GM23338 (cell line): ENCODE measurements at regions not wholly inside any gene's neighbourhood (a gene's known extent, or its start where the extent isn't known, plus 50 kb on each side); places are given as distances from the start of the nearest gene placed in this dataset.

Experiments used
- ATAC-seq: fragments of 200-7000 bp; cut with Tn5 transposase; 3 replicates; pipeline ENCODE4 v1.9.1; 2020
- DNase-seq: peaks from one replicate; pipeline ENCODE4 v3.0.0-alpha.2; 2015; ENCODE audit warnings: low spot score
- H2AFZ ChIP-seq: fragments of 200-600 bp; sonication (generic); 2 replicates; pipeline ENCODE4 v1.8.0; 2016; ENCODE audit warnings: antibody characterized with exemption, mild to moderate bottlenecking, moderate library complexity
- H3F3A ChIP-seq: fragments of 200-600 bp; sonication (generic); replicated peaks from 2 replicates; pipeline ENCODE4 v1.8.0; 2017; ENCODE audit warnings: antibody characterized with exemption, mixed run types, low read depth
- H3K27ac ChIP-seq: fragments of 200-600 bp; sonication (generic); 2 replicates; pipeline ENCODE4 v1.6.1; 2016; ENCODE audit warnings: low read depth
- H3K27me3 ChIP-seq: fragments of 200-600 bp; sonication (generic); 2 replicates; pipeline ENCODE4 v1.8.0; 2016; ENCODE audit warnings: mild to moderate bottlenecking, mixed run types, moderate library complexity; ENCODE audit not compliant: insufficient read depth
- H3K36me3 ChIP-seq: fragments of 200-600 bp; sonication (generic); 2 replicates; pipeline ENCODE4 v1.8.0; 2016; ENCODE audit warnings: mild to moderate bottlenecking; ENCODE audit not compliant: insufficient read depth
- H3K4me1 ChIP-seq: fragments of 200-600 bp; sonication (generic); 2 replicates; pipeline ENCODE4 v1.8.0; 2016; ENCODE audit warnings: mild to moderate bottlenecking, moderate library complexity; ENCODE audit not compliant: insufficient read depth
- H3K4me2 ChIP-seq: fragments of 200-600 bp; sonication (generic); 2 replicates; pipeline ENCODE4 v1.7.1; 2017; ENCODE audit warnings: mixed run types
- H3K4me3 ChIP-seq: fragments of 200-600 bp; sonication (generic); 2 replicates; pipeline ENCODE4 v1.6.1; 2016; ENCODE audit warnings: mixed run types
- H3K79me2 ChIP-seq: fragments of 200-600 bp; sonication (generic); replicated peaks from 2 replicates; pipeline ENCODE4 v1.8.0; 2017; ENCODE audit warnings: mild to moderate bottlenecking; ENCODE audit not compliant: insufficient read depth
- H3K9me2 ChIP-seq: fragments of 200-600 bp; sonication (generic); 2 replicates; pipeline ENCODE4 v1.8.0; 2017; ENCODE audit not compliant: insufficient read depth
- H4K20me1 ChIP-seq: fragments of 200-600 bp; sonication (generic); replicated peaks from 2 replicates; pipeline ENCODE4 v1.8.0; 2017; ENCODE audit warnings: mild to moderate bottlenecking; ENCODE audit not compliant: insufficient read depth
- H3K27ac Mint-ChIP-seq: 2 replicates; pipeline ENCODE4 v1.8.0; 2020; ENCODE audit warnings: inconsistent platforms, mild to moderate bottlenecking, moderate library complexity, mixed read lengths
- H3K27me3 Mint-ChIP-seq: 3 replicates; pipeline ENCODE4 v1.8.0; 2022; ENCODE audit warnings: low read depth, mild to moderate bottlenecking, moderate library complexity, mixed read lengths, inconsistent platforms; ENCODE audit not compliant: insufficient read depth, poor library complexity
- H3K36me3 Mint-ChIP-seq: 3 replicates; pipeline ENCODE4 v1.8.0; 2021; ENCODE audit warnings: low read depth, mild to moderate bottlenecking, inconsistent platforms, moderate library complexity, mixed read lengths
- H3K4me1 Mint-ChIP-seq: 3 replicates; pipeline ENCODE4 v1.8.0; 2020; ENCODE audit warnings: mild to moderate bottlenecking, inconsistent platforms, mixed read lengths
- H3K4me3 Mint-ChIP-seq: 3 replicates; pipeline ENCODE4 v1.8.0; 2021; ENCODE audit warnings: moderate library complexity, mild to moderate bottlenecking, inconsistent platforms, mixed read lengths
- H3K9me3 Mint-ChIP-seq: 3 replicates; pipeline ENCODE4 v1.8.0; 2020; ENCODE audit warnings: moderate library complexity, mild to moderate bottlenecking, inconsistent platforms, mixed read lengths
- CREB1 ChIP-seq: fragments of 250-450 bp; sonication (Bioruptor Pico); IDR thresholded peaks from 2 replicates; pipeline ENCODE4 v1.5.0; 2020; ENCODE audit warnings: low read depth, mild to moderate bottlenecking, moderate library complexity
- CTCF ChIP-seq, 2 experiments: fragments of 200-600 bp in 1 of 2; sonication (generic) in 1 of 2; conservative IDR thresholded peaks; 2 replicates each; pipeline versions ENCODE4 v1.5.1 to v1.6.1; 2016 to 2017; ENCODE audit warnings: antibody characterized with exemption in 2 of 2, low read depth in 2 of 2, mild to moderate bottlenecking in 2 of 2, moderate library complexity in 1 of 2
- ETS1 ChIP-seq: IDR thresholded peaks from 2 replicates; pipeline ENCODE4 v1.6.1; 2016; ENCODE audit warnings: antibody characterized with exemption
- EZH2phosphoT487 ChIP-seq: fragments of 200-600 bp; sonication (generic); IDR thresholded peaks from one replicate; pipeline ENCODE4 v1.8.1; 2018; ENCODE audit warnings: antibody characterized with exemption; ENCODE audit not compliant: unreplicated experiment
- JUNB ChIP-seq: IDR thresholded peaks from one replicate; pipeline ENCODE4 v1.6.1; 2016; ENCODE audit warnings: antibody characterized with exemption; ENCODE audit not compliant: unreplicated experiment
- NANOG ChIP-seq: IDR thresholded peaks from 2 replicates; pipeline ENCODE4 v1.6.1; 2016; ENCODE audit warnings: antibody characterized with exemption, borderline replicate concordance
- POLR2AphosphoS5 ChIP-seq: IDR thresholded peaks from 2 replicates; pipeline ENCODE4 v1.6.1; 2016; ENCODE audit warnings: antibody characterized with exemption, low read depth
- REST ChIP-seq: IDR thresholded peaks from one replicate; pipeline ENCODE4 v1.6.1; 2018; ENCODE audit warnings: antibody characterized with exemption; ENCODE audit not compliant: unreplicated experiment
- STAT1 ChIP-seq: IDR thresholded peaks from one replicate; pipeline ENCODE4 v1.6.1; 2016; ENCODE audit warnings: antibody characterized with exemption; ENCODE audit not compliant: unreplicated experiment
- ZNF114 ChIP-seq: fragments of 250-450 bp; sonication (Bioruptor Pico); IDR thresholded peaks from 2 replicates; pipeline ENCODE4 v1.5.0; 2020; ENCODE audit warnings: mild to moderate bottlenecking, moderate library complexity

GRCh38 chr1:95753382-95754016, 519.5 kb downstream of the RWDD3 start:
- Histone ChIP-seq H3K27ac (no peak overlapping the region), H3K36me3 (no peaks in the 10 kb centered on the region), H3K4me2 (no peak overlapping the region), H3K4me3 (no peak overlapping the region), H3K27me3 (no peaks in the 10 kb centered on the region), H2AFZ (no peak overlapping the region), H3K9me2 (no peaks in the 10 kb centered on the region; the same call in none of the 2 replicates), H3F3A (no peaks in the 10 kb centered on the region), H3K79me2 (no peaks in the 10 kb centered on the region), H3K4me1 (no peaks in the 10 kb centered on the region), H4K20me1 (no peaks in the 10 kb centered on the region)
- Mint-ChIP-seq H3K4me3 (no peak overlapping the region), H3K4me1 (peaks cover 4% of the 10 kb centered on the region; the same call in 2 of the 3 replicates), H3K27ac (no peak overlapping the region), H3K27me3 (peaks cover 3% of the 10 kb centered on the region), H3K36me3 (peaks cover 22% of the 10 kb centered on the region; the same call in 2 of the 3 replicates), H3K9me3 (peaks cover 23% of the 10 kb centered on the region)
- no peak for ATAC-seq
- no peak for TF ChIP-seq CTCF (conservative IDR thresholded peaks at IDR 0.05; ENCODE audit: low read depth in 2 of 2)
- no peak for TF ChIP-seq NANOG
- no peak for TF ChIP-seq ETS1
- no peak for TF ChIP-seq POLR2AphosphoS5
- TF ChIP-seq CREB1: no peak
- no peak for TF ChIP-seq JUNB
- no peak for TF ChIP-seq REST
- TF ChIP-seq EZH2phosphoT487: no peak
- TF ChIP-seq STAT1: no peak
- no peak for TF ChIP-seq ZNF114 (CRISPR knock-in tag)
- DNase-seq: no peak
